Stimulated activated naive CD4-positive, alpha-beta T cell treated with Interleukin-2 at 50 U/mL for 16 hours (primary cell): ENCODE measurements at regions not wholly inside any gene's neighbourhood (a gene's known extent, or its start where the extent isn't known, plus 50 kb on each side); places are given as distances from the start of the nearest gene placed in this dataset.
"Not testable (repeated sequence)": the region's sequence is repeated elsewhere in the genome, so short reads cannot be mapped to it uniquely, and the experiment has no call there.

ENCODE experiments used
- DNase-seq: peaks from one replicate; lab custom pipeline; 2025; lab: John Stamatoyannopoulos, UW

DNA sequence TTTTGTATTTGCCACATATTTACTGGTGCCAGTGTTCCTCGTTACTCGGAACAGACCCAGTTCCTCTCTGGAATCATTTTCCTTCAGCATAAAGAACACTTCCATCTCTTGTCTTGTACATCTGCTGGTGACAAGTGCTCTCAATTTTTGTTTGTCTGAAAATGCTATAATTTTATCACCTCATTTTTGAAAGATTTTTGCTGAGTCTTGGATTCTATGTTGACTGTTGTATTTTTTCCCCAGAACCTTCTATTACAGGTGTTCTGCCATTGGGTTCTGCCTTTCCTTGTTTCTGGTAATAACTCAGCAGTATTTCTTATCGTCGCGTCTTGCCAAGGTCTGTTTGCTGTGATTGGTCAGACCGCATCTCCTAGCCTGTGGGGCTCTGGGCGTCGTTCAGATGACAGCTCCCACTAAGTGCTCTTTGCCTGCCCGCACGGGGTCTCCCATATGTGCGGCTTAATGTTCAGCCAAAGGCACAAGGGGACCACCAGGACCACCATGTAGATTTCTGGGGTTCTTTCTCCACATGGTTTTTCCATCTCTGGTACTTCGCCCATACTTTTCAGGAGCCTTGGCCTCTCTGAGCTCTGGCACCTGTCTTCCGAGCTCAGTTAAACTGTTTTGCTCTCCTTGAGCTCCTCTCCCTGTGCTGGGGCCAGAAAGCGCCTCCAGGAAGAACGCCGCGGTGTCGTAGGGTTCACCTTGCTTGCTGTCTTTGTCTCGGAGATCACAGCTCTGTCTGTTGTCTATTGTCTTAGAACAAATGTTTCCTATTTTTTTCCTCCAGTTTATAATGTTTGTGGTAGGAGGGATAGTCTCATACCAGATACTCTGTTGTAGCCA is 80.0 kb downstream of the METRNL start:
- no peak for DNase-seq

DNA sequence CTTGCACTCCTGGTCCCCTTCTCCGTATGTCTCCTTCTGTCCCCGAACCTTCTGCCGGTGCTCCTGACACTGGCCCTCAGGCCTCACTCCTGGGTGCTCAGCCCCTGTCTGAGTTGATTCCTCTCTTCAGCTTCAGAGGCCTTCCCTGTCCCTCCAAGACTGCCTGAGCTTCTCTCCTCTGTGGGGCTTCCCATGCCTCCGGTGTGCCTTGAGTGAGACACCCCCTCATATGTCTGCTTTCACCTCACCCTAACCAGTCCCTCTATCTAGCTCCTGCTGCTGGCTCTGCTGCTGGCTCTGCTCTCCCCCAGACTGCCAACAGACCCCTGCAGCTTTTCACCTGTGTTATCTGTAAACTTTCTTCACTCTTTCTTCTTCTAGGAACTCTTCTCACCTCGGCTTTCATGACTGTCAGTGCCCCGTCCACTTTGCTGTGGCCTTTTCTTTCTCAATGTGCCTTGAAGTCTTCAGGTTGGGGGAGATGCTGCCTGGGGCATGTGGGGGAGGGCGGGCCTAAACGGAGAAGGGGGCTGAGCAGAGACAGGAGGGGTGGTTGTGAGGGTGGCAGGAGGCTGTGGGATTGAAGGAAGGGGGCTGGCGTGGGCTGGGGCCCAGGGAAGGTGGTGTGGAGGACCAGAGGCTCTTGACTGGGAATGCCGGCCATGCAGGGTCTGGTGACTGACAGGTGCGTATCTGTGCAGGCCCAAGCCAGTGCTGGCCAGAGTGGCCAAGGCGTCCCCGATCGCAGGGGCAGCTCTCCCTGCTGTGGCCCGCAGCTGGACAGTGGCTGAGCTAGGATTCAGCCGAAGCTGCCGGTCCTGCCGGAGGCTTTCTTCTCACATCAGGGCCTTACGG is 81.3 kb downstream of the METRNL start:
- DNase-seq: no peak

DNA sequence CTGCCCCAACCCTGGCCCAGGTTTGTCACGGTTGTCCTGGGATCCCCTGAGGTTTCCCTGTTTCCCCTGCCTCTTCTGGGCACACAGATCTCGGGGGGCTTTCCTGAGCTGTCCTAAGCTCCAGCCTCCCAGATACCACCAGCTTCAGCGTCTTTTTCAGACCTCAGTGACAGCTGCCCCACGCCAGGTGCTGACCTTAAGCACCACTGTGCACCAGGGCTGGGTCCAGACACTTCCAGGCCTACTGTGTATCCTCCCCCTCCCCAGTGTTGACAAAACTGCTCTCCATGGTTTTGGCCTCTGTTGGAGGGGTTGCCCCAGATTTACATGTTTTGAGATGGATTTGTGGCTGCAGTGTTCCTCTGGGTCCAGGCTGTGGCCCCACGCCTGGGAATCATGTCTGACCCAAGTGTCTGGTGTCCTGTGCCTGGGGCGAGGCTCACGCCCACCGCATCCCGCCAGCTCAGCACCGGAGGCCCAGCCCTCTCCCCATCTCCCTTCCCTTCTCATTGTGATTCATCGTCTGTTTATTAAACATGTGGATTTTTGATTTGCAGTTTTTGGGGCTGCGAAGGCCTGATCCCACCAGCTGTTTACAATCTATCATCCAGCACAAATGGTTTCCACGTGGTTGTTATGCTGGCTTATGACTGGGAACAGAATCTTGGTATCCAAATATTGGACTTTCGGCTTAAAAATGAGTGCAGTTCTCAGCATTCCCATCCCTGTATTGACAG is 82.1 kb downstream of the METRNL start:
- DNase-seq: no peak

DNA sequence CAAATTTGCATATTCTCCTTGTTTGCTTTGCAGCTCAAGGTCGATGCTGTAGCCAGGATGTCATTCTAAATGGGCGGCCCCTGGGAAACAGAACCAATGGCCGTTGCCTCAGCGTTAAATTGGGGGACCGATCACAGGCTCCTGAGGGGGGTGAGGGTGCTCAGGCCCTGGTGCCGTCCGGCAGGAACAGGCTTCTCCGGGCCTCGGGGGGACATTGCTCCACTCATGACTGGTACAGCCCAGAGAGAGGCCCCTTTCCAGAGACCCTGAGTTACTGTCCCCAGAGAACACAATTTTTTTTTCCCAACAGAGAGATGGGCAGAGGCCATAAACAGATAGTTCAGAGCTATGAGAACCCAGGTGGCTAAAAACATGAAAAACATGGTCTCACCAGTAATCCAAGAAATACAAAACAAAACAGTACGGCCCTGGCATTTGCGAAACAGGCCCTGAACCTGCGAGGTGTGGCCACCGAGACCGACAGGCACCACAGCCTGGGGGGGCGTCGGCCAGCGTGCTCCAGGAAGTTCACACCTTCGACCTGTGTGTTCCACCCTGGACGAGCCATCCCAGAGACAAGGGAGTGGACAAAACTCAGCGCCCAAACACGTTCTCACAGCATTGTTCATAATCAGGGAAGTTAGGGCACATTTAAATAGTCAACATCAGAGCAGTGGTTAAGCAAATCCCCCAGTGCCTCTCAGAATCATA is 82.8 kb downstream of the METRNL start:
- DNase-seq: no peak

DNA sequence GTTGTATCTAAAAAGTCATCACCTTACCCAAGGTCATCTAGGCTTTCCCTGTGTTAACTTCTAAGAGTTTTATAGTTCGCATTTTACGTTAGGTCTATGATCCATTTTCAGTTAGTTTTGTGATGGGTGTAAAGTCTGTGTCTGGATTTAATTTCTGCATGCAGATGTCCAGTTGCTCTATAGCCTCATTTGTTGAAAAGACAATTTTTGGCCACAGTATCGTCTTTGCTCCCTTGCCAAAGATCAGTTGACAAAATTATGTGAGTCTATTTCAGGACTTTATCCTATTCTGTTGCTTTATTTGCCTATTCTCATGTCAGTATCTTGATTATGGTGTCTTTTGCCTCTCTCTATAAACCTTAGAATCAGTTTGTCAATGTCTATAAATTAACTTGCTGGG is 85.1 kb downstream of the METRNL start:
- DNase-seq: no peak

DNA sequence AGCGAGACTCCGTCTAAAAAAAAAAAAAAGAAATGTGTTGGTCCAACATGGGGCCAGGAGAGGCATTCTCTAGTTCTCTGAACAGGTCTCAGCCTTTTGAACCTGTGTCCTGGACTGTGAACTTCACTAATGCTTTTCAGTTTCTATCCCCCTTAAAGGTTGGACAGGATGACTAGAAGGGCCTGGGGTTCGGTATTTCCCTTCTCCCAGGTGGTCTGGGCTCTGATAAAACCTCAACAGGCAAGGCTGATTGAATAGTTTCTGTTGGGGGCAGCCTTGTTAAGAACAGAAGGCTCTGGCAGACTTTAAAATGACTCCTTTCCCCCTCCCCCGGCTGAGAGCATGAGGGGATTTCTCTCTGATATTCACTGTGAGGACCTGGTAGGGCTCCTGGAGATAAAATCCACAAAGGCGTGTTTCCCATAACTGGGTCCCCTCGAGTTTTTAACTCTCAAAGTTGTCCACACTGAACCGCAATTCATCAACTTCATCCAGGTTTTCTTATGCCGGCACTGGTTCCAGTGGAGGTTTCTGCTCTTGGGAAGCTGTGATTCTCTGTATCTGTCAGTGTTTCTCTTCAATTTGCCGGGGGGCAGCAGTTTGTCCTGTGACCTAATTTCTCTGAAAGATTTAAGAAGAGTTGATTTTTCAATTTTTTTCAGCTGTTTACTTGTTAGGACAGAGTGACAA is 91.3 kb downstream of the METRNL start:
- DNase-seq: no peak

DNA sequence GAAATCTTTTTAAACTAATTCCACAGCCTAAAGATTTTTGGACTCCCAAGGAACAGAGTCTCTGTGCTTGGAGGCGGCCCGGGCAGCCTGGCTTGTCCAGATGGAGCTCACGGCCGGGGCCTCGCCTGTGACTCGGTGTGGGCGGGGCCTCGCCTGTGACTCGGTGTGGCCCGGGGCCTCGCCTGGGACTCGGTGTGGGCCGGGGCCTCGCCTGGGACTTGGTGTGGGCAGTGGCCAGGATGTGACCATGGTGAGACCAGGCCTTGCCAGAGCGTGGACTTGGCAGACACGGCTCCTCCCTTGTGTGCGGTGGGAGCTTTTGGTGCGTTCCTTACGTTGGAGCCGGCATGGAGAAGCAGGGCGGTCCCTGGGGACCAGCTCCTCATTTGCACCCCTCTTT is 92.3 kb downstream of the METRNL start:
- no peak for DNase-seq

DNA sequence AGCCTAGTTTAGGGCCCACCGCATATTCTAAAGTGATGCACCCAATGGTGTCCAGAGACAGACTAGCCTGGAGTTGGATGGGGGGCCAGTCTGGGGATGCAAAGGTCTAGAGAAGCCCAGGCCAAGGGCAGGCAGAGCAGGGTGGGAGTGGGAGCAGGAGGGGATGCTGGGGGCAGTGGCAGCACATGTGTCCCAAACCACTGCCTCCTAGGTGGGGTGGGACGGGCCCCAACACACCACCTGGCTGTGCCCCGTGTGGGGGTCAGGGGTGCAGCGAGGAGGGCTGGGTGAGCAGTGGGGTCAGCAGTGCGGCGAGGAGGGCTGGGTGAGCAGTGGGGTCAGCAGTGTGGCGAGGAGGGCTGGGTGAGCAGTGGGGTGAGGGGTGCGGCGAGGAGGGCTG is 92.7 kb downstream of the METRNL start:
- DNase-seq: not testable (repeated sequence)

DNA sequence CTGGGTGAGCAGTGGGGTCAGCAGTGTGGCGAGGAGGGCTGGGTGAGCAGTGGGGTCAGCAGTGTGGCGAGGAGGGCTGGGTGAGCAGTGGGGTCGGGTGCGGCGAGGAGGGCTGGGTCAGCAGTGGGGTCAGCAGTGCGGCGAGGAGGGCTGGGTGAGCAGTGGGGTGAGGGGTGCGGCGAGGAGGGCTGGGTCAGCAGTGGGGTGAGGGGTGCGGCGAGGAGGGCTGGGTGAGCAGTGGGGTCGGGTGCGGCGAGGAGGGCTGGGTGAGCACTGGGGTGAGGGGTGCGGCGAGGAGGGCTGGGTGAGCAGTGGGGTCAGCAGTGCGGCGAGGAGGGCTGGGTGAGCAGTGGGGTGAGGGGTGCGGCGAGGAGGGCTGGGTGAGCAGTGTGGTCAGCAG is 93.2 kb downstream of the METRNL start:
- DNase-seq: not testable (repeated sequence)

DNA sequence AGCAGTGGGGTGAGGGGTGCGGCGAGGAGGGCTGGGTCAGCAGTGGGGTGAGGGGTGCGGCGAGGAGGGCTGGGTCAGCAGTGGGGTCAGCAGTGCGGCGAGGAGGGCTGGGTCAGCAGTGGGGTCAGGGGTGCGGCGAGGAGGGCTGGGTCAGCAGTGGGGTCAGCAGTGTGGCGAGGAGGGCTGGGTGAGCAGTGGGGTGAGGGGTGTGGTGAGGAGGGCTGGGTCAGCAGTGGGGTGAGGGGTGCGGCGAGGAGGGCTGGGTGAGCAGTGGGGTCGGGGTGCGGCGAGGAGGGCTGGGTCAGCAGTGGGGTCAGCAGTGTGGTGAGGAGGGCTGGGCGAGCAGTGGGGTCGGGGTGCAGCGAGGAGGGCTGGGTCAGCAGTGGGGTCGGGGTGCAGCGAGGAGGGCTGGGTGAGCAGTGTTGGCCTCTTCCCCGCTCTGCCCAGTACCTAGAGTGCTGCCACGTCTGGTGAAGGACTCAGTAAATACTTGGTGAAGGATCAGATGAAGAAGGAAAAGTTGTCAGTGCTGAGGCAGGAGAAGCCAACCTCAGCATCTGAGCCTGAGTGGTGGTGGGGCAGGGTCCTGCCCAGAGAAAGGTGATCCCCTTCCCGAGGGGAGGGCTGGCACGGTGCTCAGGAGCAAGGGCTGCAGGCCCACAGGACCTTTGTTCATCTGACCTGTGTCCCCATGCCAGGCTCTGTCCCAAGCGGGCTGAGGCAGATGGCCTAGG is 93.9 kb downstream of the METRNL start:
- not testable (repeated sequence) for DNase-seq

DNA sequence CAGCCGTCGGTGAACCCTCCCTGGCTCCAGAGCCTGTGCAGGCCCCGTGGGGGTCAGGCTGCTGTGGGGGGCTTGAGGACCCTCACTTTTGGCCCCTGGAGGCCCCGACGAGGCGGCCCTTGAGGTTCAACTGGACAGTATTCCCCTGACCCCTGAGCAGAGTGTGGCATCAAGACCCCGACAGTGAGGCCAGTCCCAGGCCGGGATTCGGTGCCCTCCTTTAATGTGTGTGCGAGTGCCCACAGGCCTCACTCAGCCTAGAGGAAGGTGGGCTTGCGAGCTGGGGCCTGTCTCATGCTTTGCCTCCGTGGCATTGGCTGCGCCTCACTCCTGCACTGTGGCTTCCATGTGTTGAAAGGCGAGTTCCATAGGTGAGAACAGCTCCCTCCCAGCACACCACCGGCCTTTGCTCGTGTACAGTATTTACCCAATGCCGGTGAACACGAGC is 94.5 kb downstream of the METRNL start:
- no peak for DNase-seq

DNA sequence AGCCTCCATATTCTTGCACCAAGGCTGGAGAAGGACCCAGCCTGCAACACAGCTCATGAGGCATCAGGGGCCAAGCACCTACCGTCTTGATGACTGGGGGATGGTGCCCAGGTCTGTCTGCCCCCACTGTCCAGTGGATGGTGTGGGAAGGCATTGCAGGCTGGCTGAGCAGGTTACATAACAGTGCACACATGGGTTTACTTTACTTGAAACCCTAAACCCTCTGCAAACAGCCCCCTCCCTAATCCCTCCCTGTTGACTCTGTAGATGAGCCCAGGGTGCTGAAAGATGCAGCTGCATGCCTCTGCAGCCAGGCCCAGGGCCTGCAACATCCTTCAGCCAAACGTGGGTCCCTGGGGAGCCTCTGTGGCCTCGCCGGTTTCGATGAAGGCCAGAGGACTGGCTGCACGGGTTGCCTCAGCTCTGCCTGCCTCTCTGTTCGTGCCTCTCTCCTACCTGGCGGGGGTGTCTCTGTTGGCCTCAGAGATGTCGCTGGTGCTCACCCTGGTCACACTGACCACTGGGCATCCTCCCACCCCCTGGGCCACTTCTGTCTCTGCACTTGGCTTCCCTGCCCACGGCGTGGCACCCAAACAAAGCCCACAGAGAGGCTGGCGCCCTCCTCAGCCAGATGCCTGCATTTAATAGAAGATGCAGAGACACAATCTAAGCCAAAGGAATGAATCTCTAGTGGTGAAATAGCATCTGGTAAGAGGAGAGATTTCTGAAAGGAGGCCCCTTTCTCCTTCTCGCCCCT is 95.1 kb downstream of the METRNL start:
- no peak for DNase-seq

DNA sequence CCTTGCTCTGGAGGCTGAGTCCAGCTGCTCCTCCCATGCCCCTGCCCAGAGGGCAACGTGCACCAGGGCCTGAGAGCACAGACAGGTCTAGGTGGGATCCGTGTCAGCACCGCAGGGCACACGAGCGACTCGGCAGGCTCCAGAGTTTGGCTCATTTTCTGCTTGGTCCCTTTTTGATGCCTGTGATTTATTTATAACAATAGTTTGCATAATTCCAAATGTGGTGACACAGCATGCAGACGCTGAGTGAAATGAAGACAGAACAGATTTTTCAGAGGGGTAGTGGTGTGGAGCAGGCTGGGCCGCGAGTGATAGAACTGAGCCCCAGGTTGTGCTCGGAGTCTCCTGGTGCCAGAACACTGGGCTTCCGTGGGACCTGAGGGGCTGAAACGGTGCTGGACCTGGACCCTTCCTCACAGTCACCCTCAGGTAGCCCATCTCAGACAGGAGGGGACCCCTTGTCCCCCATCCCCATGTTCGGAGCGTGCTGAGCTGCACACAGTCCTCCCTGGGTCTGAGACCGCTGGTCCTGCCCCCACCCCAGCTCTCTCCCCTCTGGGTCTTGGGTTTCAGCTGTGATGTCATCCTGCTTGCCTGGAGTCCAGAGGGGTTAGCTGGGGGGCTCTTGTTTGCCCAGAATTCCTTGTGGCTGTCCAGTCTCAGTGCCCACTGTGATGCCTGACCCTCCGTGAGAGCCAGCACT is 95.9 kb downstream of the METRNL start:
- DNase-seq: no peak

DNA sequence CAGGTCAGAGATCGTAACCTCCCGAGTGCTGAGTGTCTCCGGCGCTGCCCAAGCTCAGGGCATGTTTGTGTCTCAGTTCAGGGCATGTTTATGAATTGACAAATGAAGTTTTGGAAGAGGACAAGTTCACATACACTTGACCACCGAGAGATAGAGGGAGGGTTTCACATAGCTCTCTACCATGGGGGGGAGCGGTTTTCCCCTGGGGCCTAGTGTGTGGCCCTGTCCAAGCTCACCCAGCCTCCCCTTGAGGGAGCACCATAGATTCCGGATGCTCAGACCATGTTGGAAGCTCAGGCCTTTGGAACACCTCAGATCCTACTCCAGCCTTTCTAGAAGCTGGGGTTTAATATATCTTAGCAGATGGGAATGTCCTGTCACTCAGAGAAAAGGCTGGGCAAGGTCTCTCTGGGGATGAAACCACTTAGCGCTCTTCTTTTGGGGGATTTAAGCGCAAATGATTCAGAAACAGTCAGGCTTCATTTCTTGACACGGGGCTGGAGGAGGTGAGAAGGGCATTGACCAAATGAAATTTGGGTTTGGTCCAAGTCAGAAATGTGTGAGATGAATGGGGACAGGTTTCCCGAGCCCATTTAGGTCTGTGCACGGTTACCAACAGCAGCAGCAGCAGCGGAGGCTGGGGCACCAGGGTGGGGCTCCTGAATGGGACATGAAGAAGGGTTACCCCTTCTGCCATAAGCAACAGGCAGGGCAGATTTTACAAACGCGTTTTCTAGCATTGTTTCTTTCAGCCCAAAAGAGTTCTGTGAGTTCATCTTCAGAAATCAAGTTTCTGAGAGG is 96.6 kb downstream of the METRNL start:
- DNase-seq: no peak

DNA sequence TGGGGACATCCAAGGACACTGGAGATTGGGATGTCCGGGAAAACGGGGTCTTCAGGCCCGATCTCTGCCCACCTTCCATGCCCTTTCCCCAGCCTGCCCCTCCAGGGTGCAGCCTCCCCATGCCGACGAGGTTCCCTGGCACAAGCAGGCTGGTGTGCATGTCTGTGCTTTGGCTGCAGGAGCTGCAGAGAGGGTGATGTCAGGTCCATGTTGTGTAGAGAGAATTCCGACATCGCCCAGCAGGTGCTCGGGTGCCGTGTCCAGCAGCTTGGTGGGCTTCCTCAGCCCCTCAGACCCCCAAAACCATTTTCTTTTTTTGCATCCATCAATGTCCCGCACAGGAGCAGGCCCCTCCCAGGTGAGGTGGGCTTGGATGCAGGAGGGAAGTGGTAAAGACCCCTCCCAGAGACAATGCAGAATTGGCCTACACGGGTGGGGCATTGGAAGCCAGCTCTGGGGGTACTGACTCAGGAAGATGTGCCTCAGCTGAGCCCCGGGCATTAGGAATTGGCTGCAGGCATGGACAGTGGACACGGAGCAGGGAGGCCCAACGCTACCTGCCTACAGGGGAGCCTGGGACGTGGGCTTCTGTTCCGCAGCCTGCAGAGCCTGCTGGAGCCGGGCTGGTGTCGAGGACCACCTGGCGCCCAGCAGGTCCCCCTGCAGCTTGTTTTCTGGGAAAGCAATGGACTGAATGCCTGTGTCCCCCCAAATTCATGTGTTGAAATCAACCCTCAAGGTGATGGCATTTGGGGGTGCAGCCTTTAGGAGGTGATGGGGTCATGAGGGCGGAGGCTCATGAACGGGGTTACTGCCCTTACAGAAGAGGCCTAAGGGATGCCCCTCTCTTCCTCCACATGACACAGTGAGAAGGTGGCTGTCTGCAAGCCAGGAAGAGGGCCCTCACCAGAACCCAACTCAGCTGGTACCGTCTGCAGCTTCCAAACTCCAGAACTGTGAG is 97.5 kb downstream of the METRNL start:
- no peak for DNase-seq

DNA sequence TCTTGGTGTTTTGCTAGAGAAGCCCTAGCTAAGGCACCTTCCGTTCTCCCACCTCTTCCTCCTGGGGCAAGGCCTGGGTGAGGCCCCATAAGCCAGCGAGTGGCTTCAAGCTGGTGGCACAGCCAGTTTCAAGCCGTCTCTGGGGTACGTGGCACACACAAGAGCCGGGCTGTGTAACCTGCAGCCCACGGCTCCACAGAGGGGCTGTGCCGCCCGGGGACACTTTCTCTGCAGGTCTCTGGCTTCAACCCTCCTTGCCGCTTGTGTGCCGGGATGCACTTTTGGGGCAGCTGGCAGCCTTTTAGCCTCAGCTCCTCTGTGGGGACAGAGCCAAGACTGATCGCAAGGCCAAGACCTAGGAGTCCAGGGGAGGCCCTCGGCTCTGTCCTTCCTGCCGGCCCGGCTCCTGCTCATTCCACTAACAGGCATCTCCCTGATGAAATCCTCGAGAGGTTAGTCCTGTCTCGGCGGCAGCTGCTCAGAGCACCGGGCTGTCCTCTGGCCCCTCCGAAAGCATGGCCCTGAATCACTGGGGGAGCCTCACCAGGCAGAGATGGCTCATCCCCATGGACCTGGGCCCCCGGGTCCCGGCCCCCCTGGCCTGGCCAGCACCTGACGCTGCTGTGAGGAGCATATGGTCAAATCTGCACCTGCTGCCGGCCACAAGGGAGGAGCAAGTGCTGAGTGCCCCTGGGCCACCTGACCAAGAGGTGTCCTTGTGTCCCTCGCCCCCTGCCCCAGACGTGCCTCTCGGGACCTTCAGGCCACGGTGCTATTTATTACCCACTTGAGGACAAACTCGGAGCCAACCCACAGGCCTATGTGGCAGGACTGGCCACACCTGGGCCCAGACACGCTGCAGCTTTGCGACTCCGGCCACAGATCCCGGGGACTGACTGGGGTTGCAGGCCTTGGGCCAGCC is 98.5 kb downstream of the METRNL start:
- DNase-seq: no peak
